Karpas-422 (cell line): ENCODE measurements at regions not wholly inside any gene's neighbourhood (a gene's known extent, or its start where the extent isn't known, plus 50 kb on each side); places are given as distances from the start of the nearest gene placed in this dataset.

Experiments used
- DNase-seq: peaks from one replicate; pipeline ENCODE4 v3.0.0-alpha.2; 2015
- H2AFZ ChIP-seq: fragments of 200-600 bp; sonication (generic); 2 replicates; pipeline ENCODE4 v1.6.1; 2014; ENCODE audit warnings: antibody characterized with exemption, low read length, mixed read lengths
- H3K27ac ChIP-seq: fragments of 200-600 bp; sonication (generic); 2 replicates; pipeline ENCODE4 v1.5.1; 2014; ENCODE audit warnings: mild to moderate bottlenecking, low read length, moderate library complexity
- H3K27me3 ChIP-seq: fragments of 200-600 bp; sonication (generic); 2 replicates; pipeline ENCODE4 v1.6.1; 2014; ENCODE audit warnings: low read length, mixed read lengths
- H3K36me3 ChIP-seq: fragments of 200-600 bp; sonication (generic); 2 replicates; pipeline ENCODE4 v1.6.1; 2014; ENCODE audit warnings: low read length, mixed read lengths; ENCODE audit not compliant: insufficient read depth
- H3K4me1 ChIP-seq: fragments of 200-600 bp; sonication (generic); 2 replicates; pipeline ENCODE4 v1.6.1; 2014; ENCODE audit warnings: mild to moderate bottlenecking, low read length, mixed read lengths
- H3K4me2 ChIP-seq: fragments of 200-600 bp; sonication (generic); 2 replicates; pipeline ENCODE4 v1.6.1; 2014; ENCODE audit warnings: low read length, low read depth, mild to moderate bottlenecking; ENCODE audit not compliant: poor library complexity, severe bottlenecking
- H3K4me3 ChIP-seq: fragments of 200-600 bp; sonication (generic); 2 replicates; pipeline ENCODE4 v1.5.1; 2014; ENCODE audit warnings: mild to moderate bottlenecking, antibody characterized with exemption, low read length, mixed read lengths
- H3K79me2 ChIP-seq: fragments of 200-600 bp; sonication (generic); 2 replicates; pipeline ENCODE4 v1.6.1; 2014; ENCODE audit warnings: mild to moderate bottlenecking, low read length, mixed read lengths
- H3K9ac ChIP-seq: fragments of 200-600 bp; sonication (generic); 2 replicates; pipeline ENCODE4 v1.6.0; 2014; ENCODE audit warnings: low read length
- H3K9me2 ChIP-seq: fragments of 200-600 bp; sonication (generic), shearing (Covaris generic); replicated peaks from 2 replicates; pipeline ENCODE4 v1.6.0; 2014; ENCODE audit warnings: mild to moderate bottlenecking, low read length, moderate library complexity; ENCODE audit not compliant: insufficient read depth
- H3K9me3 ChIP-seq: fragments of 300-700, 200-600 bp; sonication (generic); 2 replicates; pipeline ENCODE4 v1.6.1; 2014; ENCODE audit warnings: low read length, mixed read lengths
- H4K20me1 ChIP-seq: fragments of 200-600 bp; sonication (generic); 2 replicates; pipeline ENCODE4 v1.6.1; 2014; ENCODE audit warnings: mild to moderate bottlenecking, antibody characterized with exemption, low read length, low read depth; ENCODE audit not compliant: insufficient read depth

GRCh38 chr13:33577007-33577406 lies 240.9 kb upstream of the RFC3 start:
- H3K27ac ChIP-seq: no peak overlapping the region
- H3K79me2 ChIP-seq: no peaks in the 10 kb centered on the region
- H3K4me2 ChIP-seq: peak overlapping the region; percentile 26
- H3K4me1 ChIP-seq: peaks cover 7% of the 10 kb centered on the region; the same call in 1 of the 2 replicates
- H3K36me3 ChIP-seq: no peaks in the 10 kb centered on the region
- no peaks in the 10 kb centered on the region for H4K20me1 ChIP-seq
- no peaks in the 10 kb centered on the region for H3K9me2 ChIP-seq
- no peak overlapping the region for H3K9ac ChIP-seq
- H3K27me3 ChIP-seq: no peaks in the 10 kb centered on the region
- no peak overlapping the region for H3K4me3 ChIP-seq
- no peak for DNase-seq
- H3K9me3 ChIP-seq: no peaks in the 10 kb centered on the region
- H2AFZ ChIP-seq: no peak overlapping the region

GRCh38 chr13:33578786-33579185 lies 239.2 kb upstream of the RFC3 start:
- H2AFZ ChIP-seq: no peak overlapping the region
- H3K4me2 ChIP-seq: no peak overlapping the region
- H3K79me2 ChIP-seq: no peaks in the 10 kb centered on the region
- no peaks in the 10 kb centered on the region for H3K9me3 ChIP-seq
- H4K20me1 ChIP-seq: no peaks in the 10 kb centered on the region
- no peak overlapping the region for H3K9ac ChIP-seq
- peaks cover 7% of the 10 kb centered on the region; the same call in 1 of the 2 replicates for H3K4me1 ChIP-seq
- no peak overlapping the region for H3K4me3 ChIP-seq
- no peaks in the 10 kb centered on the region for H3K27me3 ChIP-seq
- H3K27ac ChIP-seq: no peak overlapping the region
- no peak for DNase-seq
- H3K9me2 ChIP-seq: no peaks in the 10 kb centered on the region
- H3K36me3 ChIP-seq: no peaks in the 10 kb centered on the region

- H3K4me3 ChIP-seq: no peak overlapping the region
- no peaks in the 10 kb centered on the region for H3K9me3 ChIP-seq
- H4K20me1 ChIP-seq: no peaks in the 10 kb centered on the region
- no peaks in the 10 kb centered on the region for H3K79me2 ChIP-seq
- no peak overlapping the region for H3K9ac ChIP-seq
- no peak overlapping the region for H2AFZ ChIP-seq
- H3K27ac ChIP-seq: no peak overlapping the region
- H3K36me3 ChIP-seq: no peaks in the 10 kb centered on the region
- H3K27me3 ChIP-seq: no peaks in the 10 kb centered on the region
- H3K9me2 ChIP-seq: no peaks in the 10 kb centered on the region
- H3K4me1 ChIP-seq: peaks cover 2% of the 10 kb centered on the region; the same call in 1 of the 2 replicates
- DNase-seq: no peak
- H3K4me2 ChIP-seq: no peak overlapping the region
Measured at GRCh38 chr13:33582121-33582520, 235.8 kb upstream of the RFC3 start.

GRCh38 chr13:33583398-33583797 lies 234.6 kb upstream of the RFC3 start:
- no peak overlapping the region for H3K4me2 ChIP-seq
- H2AFZ ChIP-seq: no peak overlapping the region
- DNase-seq: no peak
- no peak overlapping the region for H3K4me3 ChIP-seq
- no peak overlapping the region for H3K27ac ChIP-seq
- H3K9ac ChIP-seq: no peak overlapping the region
- H3K9me3 ChIP-seq: no peaks in the 10 kb centered on the region
- H4K20me1 ChIP-seq: no peaks in the 10 kb centered on the region
- no peaks in the 10 kb centered on the region for H3K4me1 ChIP-seq
- no peaks in the 10 kb centered on the region for H3K27me3 ChIP-seq
- H3K9me2 ChIP-seq: no peaks in the 10 kb centered on the region
- no peaks in the 10 kb centered on the region for H3K79me2 ChIP-seq
- H3K36me3 ChIP-seq: no peaks in the 10 kb centered on the region

GRCh38 chr13:33590936-33591335 lies 227.0 kb upstream of the RFC3 start:
- no peaks in the 10 kb centered on the region for H3K9me3 ChIP-seq
- no peak overlapping the region for H3K9ac ChIP-seq
- no peak for DNase-seq
- H3K36me3 ChIP-seq: no peaks in the 10 kb centered on the region
- no peaks in the 10 kb centered on the region for H3K9me2 ChIP-seq
- H4K20me1 ChIP-seq: no peaks in the 10 kb centered on the region
- H3K4me3 ChIP-seq: no peak overlapping the region
- no peak overlapping the region for H3K27ac ChIP-seq
- H2AFZ ChIP-seq: no peak overlapping the region
- no peaks in the 10 kb centered on the region for H3K27me3 ChIP-seq
- no peaks in the 10 kb centered on the region for H3K79me2 ChIP-seq
- H3K4me1 ChIP-seq: no peaks in the 10 kb centered on the region
- H3K4me2 ChIP-seq: no peak overlapping the region

- Histone ChIP-seq H3K4me3 (no peak overlapping the region), H3K9me3 (no peaks in the 10 kb centered on the region), H2AFZ (no peak overlapping the region), H3K9me2 (no peaks in the 10 kb centered on the region), H4K20me1 (no peaks in the 10 kb centered on the region), H3K79me2 (no peaks in the 10 kb centered on the region), H3K27me3 (no peaks in the 10 kb centered on the region), H3K4me2 (no peak overlapping the region), H3K9ac (no peak overlapping the region), H3K27ac (no peak overlapping the region), H3K36me3 (no peaks in the 10 kb centered on the region), H3K4me1 (no peaks in the 10 kb centered on the region)
- no peak for DNase-seq
Measured at GRCh38 chr13:33606692-33607091, 211.3 kb upstream of the RFC3 start.

GRCh38 chr13:33610438-33611120 lies 207.4 kb upstream of the RFC3 start:
- no peaks in the 10 kb centered on the region for H3K9me3 ChIP-seq
- H3K79me2 ChIP-seq: no peaks in the 10 kb centered on the region
- H3K9ac ChIP-seq: no peak overlapping the region
- H3K9me2 ChIP-seq: no peaks in the 10 kb centered on the region
- no peaks in the 10 kb centered on the region for H3K36me3 ChIP-seq
- H3K4me2 ChIP-seq: no peak overlapping the region
- DNase-seq: no peak
- peaks cover 14% of the 10 kb centered on the region for H3K4me1 ChIP-seq
- H3K4me3 ChIP-seq: no peak overlapping the region
- H2AFZ ChIP-seq: no peak overlapping the region
- H3K27me3 ChIP-seq: no peaks in the 10 kb centered on the region
- H4K20me1 ChIP-seq: no peaks in the 10 kb centered on the region
- H3K27ac ChIP-seq: no peak overlapping the region

GRCh38 chr13:33611121-33611805 lies 206.7 kb upstream of the RFC3 start:
- no peak overlapping the region for H3K4me3 ChIP-seq
- H3K9ac ChIP-seq: no peak overlapping the region
- H3K27ac ChIP-seq: no peak overlapping the region

More at GRCh38 chr13:33611121-33611805, 206.7 kb upstream of the RFC3 start:
- H3K4me2 ChIP-seq: no peak overlapping the region
- H3K9me2 ChIP-seq: no peaks in the 10 kb centered on the region
- no peaks in the 10 kb centered on the region for H3K36me3 ChIP-seq
- H4K20me1 ChIP-seq: no peaks in the 10 kb centered on the region
- peaks cover 14% of the 10 kb centered on the region for H3K4me1 ChIP-seq
- no peaks in the 10 kb centered on the region for H3K79me2 ChIP-seq
- H3K9me3 ChIP-seq: no peaks in the 10 kb centered on the region
- DNase-seq: no peak
- no peaks in the 10 kb centered on the region for H3K27me3 ChIP-seq
- no peak overlapping the region for H2AFZ ChIP-seq
